ENCODE measurements at regions not wholly inside any gene's neighbourhood (a gene's known extent, or its start where the extent isn't known, plus 50 kb on each side); places are given as distances from the start of the nearest gene placed in this dataset.

DNA sequence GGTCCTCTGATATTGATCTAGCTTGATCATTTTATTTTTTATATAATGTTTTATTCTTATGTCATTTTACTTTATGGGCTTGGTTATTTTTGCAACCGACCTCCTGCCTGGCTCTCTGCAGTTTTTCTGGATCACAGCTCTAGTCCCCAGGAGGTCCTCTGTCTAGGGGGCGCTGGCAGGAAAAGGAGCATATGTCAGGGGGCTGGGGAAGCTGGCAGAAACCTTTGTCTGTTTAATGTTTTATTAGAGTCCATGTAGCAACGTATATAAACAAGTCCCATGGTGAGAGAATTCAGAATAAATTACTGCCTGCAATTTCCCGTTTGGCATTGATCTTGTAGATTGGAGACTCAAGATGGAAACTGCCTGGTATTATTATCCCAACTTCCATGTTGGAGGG lies 133.5 kb upstream of the ZBED5 start:
- TF ChIP-seq GATA2 (IDR thresholded peaks at IDR 0.05; ENCODE audit: low read depth, low read length), result no peak
- no peak for TF ChIP-seq GATA3 (IDR thresholded peaks at IDR 0.05; ENCODE audit: low read depth, low read length)

DNA sequence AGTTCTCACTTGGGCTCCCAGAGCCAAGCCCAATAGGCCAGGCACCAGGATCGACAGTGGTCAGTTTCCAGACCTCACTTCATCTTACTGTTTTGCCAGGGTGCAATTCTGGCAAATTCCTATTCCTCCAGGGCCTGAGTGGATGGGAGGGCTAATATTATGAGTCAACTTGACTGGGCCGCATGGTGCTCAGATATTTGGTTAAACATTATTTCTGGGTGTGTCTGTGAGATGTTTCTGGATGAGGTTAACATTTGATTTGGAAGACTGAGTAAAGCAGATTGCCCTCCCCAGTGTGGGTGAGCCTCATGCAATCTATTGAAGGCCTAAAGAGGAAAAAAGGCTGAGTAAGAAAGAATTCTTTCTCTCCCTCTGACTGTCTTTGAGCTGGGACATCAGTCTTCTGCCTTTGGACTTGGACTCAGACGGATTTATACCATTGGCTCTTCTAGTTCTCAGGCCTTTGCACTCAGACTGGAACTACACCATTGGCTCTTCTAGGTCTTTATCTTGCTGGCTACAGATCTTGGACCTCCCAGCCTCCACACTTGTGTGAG lies 132.9 kb upstream of the ZBED5 start:
- TF ChIP-seq GATA3 (IDR thresholded peaks at IDR 0.05; ENCODE audit: low read depth, low read length) (no peak), GATA2 (IDR thresholded peaks at IDR 0.05; ENCODE audit: low read depth, low read length) (no peak)

GRCh38 chr11:10990160-10990559 lies 132.3 kb upstream of the ZBED5 start:
- TF ChIP-seq GATA2 (IDR thresholded peaks at IDR 0.05; ENCODE audit: low read depth, low read length), result no peak
- TF ChIP-seq GATA3 (IDR thresholded peaks at IDR 0.05; ENCODE audit: low read depth, low read length), result no peak

GRCh38 chr11:10986006-10986405 lies 128.2 kb upstream of the ZBED5 start:
- no peak for TF ChIP-seq GATA2 (IDR thresholded peaks at IDR 0.05; ENCODE audit: low read depth, low read length)
- TF ChIP-seq GATA3 (IDR thresholded peaks at IDR 0.05; ENCODE audit: low read depth, low read length), result no peak

DNA sequence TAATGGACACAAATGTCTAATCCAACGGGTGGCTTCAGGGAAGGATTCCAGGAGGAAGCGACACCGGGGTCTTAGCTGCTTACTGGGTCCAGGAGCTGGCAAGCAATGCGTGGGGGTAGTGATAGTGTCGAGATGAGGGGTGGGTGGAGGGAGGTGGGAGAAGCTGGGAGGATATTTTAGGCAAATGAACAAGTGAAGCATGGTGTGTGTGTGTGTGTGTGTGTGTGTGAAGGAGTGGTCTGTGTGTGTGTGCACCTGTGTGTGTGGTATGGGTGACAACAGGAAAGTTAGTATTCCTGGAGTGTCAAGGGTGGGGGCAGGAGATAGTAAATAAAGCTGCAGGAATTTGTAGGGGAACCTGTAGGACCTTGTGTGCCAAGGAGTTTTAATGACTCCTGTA lies 126.9 kb upstream of the ZBED5 start:
- TF ChIP-seq GATA2 (IDR thresholded peaks at IDR 0.05; ENCODE audit: low read depth, low read length) (no peak), GATA3 (IDR thresholded peaks at IDR 0.05; ENCODE audit: low read depth, low read length) (no peak)

DNA sequence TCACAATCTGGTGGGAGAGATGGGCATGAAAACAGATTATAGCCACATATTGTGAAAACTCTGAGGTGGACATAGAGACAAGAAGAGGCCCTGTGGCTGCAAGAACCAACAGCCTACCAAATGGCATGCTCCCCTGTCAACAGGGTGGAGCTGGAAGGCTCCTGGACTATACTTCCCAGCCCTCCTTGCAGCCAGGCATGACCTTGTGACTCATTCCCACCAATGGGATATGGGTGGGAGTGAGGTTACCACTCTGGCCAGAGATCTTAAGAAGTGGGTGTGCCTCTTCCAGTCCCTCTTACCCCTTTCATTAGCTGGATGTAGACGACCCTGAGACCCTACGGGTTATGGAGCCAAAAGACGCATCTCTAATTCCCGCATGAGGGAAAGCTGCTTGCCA lies 126.4 kb upstream of the ZBED5 start:
- no peak for TF ChIP-seq GATA2 (IDR thresholded peaks at IDR 0.05; ENCODE audit: low read depth, low read length)
- no peak for TF ChIP-seq GATA3 (IDR thresholded peaks at IDR 0.05; ENCODE audit: low read depth, low read length)

DNA sequence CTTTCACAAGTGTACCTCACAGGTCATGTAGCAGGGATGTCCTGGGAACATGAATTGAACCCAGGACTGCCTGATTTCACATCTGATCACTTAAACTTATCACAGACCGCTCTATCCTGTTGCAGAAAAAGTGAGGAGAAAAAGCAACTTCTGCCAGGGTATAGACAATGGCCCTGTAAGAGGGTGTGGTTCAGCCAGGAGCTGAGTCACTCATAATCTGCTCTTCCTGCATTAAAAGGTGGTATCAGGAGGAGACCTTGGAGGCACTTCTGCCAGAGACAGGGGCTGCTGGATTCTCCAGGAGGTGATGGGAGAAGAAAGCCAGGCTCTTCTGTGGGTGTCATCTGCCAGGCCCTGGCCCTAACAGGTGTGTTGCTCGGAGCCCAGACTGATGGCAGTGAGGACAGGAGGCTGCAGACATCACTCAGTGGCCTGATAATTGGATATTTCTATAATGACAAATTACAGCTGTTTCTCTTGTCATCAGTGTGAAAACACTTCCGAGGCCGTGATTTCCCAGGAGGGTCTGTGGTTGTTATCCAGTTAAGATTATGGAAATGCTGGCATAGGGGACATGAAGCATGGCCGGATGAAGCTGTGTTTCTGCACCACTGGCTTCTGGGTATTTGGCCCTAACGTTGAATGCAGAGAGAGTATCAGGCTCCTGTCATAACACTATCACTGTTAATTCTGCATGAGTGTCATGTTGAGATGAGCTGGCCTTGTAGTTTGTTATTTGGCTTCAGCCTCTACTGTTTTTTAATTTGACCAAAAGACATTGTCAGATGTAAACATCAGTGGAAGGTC lies 125.1 kb upstream of the ZBED5 start:
- TF ChIP-seq GATA2 (IDR thresholded peaks at IDR 0.05; ENCODE audit: low read depth, low read length), result no peak
- no peak for TF ChIP-seq GATA3 (IDR thresholded peaks at IDR 0.05; ENCODE audit: low read depth, low read length)

DNA sequence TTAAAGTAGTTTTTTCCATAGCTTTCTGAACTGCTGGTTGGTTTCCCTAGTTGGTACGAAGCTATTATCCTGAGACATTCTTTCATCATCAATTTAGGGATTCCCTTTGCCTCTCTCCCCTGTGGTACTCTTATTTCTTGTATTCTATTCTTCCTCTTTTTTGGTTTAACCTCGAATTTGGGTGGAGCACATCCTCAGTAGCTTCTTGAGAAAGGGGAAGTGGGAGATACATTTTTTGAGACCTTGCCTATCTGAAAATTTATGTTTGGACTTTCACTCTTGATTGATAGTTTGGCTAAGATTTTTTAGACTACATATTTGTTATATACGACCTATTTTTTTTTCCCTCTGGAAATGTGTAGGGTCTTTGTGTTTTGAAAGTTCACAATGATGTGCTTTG lies 121.7 kb upstream of the ZBED5 start:
- TF ChIP-seq GATA2 (IDR thresholded peaks at IDR 0.05; ENCODE audit: low read depth, low read length), result no peak
- TF ChIP-seq GATA3 (IDR thresholded peaks at IDR 0.05; ENCODE audit: low read depth, low read length), result no peak

DNA sequence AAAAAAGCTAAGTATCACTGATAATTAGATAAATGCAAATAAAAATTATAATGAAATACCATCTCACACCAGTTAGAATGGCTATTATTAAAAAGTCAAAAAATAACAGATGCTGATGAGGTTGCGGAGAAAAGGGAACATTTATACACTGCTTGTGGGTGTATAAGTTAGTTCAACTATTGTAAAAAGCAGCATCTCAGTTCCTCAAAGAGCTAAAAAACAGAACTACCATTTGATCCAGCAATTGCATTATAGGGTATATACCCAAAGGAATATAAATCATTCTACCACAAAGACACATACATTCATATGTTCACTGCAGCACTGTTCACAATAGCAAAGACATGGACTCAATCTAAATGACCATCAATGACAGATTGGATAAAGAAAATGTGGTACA lies 120.3 kb upstream of the ZBED5 start:
- TF ChIP-seq GATA3 (IDR thresholded peaks at IDR 0.05; ENCODE audit: low read depth, low read length), result no peak
- no peak for TF ChIP-seq GATA2 (IDR thresholded peaks at IDR 0.05; ENCODE audit: low read depth, low read length)

DNA sequence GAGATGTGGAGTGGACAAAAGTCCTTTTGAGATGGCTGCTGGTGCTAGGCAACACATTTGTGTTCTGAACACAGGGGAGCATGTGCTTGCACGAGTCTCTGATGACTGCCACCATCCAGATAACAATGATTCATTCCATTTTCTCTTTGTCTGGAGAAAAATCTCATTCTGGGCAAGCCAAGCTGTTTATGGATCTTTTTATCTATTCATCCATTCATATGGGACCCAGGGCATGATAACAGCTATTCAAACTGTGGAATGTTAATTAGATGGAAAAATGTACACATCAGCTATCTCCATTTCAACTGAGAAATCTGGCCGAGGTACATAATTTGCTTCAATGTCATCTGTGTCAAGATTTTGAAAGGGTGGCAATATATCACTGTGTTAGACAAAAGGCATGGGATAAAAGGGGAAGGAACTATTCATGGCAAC lies 117.5 kb upstream of the ZBED5 start:
- no peak for TF ChIP-seq GATA2 (IDR thresholded peaks at IDR 0.05; ENCODE audit: low read depth, low read length)
- no peak for TF ChIP-seq GATA3 (IDR thresholded peaks at IDR 0.05; ENCODE audit: low read depth, low read length)

DNA sequence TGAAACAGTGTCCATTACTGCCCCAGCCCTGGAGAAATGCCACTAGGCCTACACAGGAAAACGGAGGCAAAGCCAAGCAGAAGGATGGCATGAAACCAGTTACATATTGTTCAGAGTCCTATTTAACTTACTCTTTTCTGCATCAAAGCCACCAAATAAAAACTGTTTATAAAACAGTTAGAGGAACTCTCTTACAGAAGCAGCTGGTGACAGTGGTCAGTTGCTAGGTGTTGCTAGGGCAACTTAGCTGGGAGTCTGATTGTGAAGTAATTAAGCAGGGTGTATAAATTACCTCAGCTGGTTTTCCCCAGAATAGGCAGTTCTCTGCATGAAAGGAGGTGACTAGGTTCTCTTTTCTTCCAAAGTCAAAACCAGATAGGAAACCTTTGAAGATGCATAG lies 115.6 kb upstream of the ZBED5 start:
- no peak for TF ChIP-seq GATA3 (IDR thresholded peaks at IDR 0.05; ENCODE audit: low read depth, low read length)
- TF ChIP-seq GATA2 (IDR thresholded peaks at IDR 0.05; ENCODE audit: low read depth, low read length), result no peak

- TF ChIP-seq GATA2 (IDR thresholded peaks at IDR 0.05; ENCODE audit: low read depth, low read length), result no peak
- TF ChIP-seq GATA3 (IDR thresholded peaks at IDR 0.05; ENCODE audit: low read depth, low read length), result no peak
Measured at GRCh38 chr11:10970926-10971325, 113.1 kb upstream of the ZBED5 start.

- no peak for TF ChIP-seq GATA2 (IDR thresholded peaks at IDR 0.05; ENCODE audit: low read depth, low read length)
- no peak for TF ChIP-seq GATA3 (IDR thresholded peaks at IDR 0.05; ENCODE audit: low read depth, low read length)
Measured at GRCh38 chr11:10969387-10969786, 111.5 kb upstream of the ZBED5 start.

GRCh38 chr11:10955616-10956015 lies 97.8 kb upstream of the ZBED5 start:
- TF ChIP-seq GATA2 (IDR thresholded peaks at IDR 0.05; ENCODE audit: low read depth, low read length) (no peak), GATA3 (IDR thresholded peaks at IDR 0.05; ENCODE audit: low read depth, low read length) (no peak)

DNA sequence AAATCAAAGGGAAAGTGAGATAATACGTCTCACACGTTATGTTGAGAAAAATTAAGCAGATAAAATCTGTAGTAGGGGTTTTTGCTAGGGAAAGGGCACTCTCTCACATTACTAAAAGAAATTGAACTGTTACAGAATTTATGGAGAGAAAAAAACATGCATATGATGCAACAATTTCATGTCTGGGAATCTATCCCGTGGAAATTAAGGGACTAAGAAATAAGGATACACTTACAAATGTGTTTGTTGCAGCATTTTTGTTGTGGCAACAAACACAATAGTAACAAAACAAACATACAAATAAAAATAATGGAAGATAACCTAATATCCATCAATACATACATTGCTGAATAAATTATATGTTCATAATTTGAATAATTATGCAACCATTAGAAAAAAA lies 96.3 kb upstream of the ZBED5 start:
- TF ChIP-seq GATA2 (IDR thresholded peaks at IDR 0.05; ENCODE audit: low read depth, low read length), result no peak
- no peak for TF ChIP-seq GATA3 (IDR thresholded peaks at IDR 0.05; ENCODE audit: low read depth, low read length)

Data from SH-SY5Y (cell line).